ENCODE measurements at regions not wholly inside any gene's neighbourhood (a gene's known extent, or its start where the extent isn't known, plus 50 kb on each side); places are given as distances from the start of the nearest gene placed in this dataset.

DNA sequence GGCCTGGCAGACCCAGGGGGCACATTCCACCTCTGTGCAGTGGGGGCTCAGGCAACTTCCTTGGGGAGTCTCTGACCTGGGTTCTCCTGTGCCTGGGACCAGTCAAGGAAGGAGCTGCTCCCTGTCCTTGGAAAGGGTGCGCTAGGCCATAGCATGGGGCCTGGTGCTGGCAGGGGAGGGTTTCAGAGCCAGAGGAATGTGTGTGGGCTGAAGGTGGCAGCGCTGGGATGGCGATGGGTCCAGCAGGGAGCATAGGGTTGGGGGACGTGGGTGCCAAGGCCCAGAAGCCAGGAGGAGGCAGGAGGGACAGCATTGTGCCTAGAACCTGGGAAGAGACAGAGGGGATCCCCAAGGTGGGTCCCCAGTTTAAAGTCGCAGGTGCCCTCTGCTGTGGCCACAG, 66.3 kb upstream of the TUBA3E start:
- H3K27ac ChIP-seq = no peak overlapping the region
- TF ChIP-seq ZFX (IDR thresholded peaks at IDR 0.05; ENCODE audit: borderline replicate concordance) = no peak

DNA sequence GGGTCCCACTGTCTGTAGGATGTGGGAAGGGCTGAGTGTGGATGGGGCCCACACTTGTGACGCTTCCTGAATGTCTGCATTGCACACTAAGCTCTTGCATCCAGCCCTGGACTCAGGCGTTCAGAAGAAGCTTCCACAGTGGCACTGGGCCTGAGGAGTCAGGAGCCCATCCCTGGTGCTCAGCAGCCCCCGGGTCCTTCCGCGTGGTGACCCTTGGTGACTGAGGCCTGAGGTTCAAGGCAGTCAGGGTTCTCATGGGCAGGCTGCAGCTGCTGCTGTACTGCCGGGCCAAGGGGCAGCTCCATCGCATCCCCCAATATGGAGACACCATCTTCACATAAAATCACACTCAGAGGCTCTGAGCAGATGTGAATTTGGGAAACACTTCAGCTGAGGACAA, 65.8 kb upstream of the TUBA3E start:
- TF ChIP-seq, protein P1, sequence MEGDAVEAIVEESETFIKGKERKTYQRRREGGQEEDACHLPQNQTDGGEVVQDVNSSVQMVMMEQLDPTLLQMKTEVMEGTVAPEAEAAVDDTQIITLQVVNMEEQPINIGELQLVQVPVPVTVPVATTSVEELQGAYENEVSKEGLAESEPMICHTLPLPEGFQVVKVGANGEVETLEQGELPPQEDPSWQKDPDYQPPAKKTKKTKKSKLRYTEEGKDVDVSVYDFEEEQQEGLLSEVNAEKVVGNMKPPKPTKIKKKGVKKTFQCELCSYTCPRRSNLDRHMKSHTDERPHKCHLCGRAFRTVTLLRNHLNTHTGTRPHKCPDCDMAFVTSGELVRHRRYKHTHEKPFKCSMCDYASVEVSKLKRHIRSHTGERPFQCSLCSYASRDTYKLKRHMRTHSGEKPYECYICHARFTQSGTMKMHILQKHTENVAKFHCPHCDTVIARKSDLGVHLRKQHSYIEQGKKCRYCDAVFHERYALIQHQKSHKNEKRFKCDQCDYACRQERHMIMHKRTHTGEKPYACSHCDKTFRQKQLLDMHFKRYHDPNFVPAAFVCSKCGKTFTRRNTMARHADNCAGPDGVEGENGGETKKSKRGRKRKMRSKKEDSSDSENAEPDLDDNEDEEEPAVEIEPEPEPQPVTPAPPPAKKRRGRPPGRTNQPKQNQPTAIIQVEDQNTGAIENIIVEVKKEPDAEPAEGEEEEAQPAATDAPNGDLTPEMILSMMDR (IDR thresholded peaks at IDR 0.05) = no peak
- TF ChIP-seq ZFX (IDR thresholded peaks at IDR 0.05; ENCODE audit: borderline replicate concordance) = no peak
- H3K27ac ChIP-seq = no peak overlapping the region

- TF ChIP-seq, protein P1 (IDR thresholded peaks at IDR 0.05) = no peak
- TF ChIP-seq ZFX (IDR thresholded peaks at IDR 0.05; ENCODE audit: borderline replicate concordance) = no peak
- H3K27ac ChIP-seq = no peak overlapping the region
Measured at GRCh38 chr2:130263606-130264005, 65.4 kb upstream of the TUBA3E start.

DNA sequence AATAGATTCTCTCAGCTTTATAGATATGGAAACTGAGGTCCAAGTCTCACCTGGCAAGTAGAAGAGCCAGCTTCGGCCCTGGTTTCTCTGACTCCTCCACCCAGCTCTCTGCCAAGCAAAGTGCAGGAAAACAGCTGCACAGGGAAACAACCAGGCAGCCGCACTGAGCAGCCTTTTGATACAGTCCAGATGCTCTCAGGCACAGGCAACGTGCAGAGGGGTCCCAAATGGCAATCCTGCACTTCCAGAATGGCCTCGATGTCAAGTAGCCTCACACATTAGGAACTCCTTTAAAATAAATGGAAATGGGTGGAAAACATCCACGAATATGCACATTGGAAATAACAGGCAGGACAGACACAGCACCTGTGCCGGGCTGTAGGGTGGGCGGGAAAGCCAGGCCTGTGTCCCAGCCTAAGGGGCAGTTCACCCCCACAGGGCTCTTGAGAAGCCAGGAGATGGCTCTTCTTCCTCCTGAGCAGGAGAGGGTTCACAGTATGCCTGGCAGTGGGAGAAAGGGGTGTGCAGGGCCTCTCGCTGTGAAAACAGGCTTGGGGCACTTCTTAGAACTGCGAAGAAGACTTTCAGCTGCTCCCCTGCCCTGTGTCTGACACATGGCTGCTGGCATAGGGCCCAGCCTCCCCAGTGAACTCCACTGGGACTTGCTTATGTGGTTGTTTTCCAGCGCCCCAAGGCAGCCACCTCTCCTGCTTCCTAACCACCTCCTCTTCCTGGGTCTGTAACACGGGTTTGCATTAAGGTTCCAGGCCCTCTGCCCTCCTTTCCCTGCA, 63.9 kb upstream of the TUBA3E start:
- TF ChIP-seq, protein P1 (IDR thresholded peaks at IDR 0.05) = no peak
- no peak for TF ChIP-seq ZFX (IDR thresholded peaks at IDR 0.05; ENCODE audit: borderline replicate concordance)
- H3K27ac ChIP-seq = no peak overlapping the region

- TF ChIP-seq ZFX (IDR thresholded peaks at IDR 0.05; ENCODE audit: borderline replicate concordance) = no peak
Measured at GRCh38 chr2:130261099-130261498, 62.9 kb upstream of the TUBA3E start.

GRCh38 chr2:130259594-130259993, 61.4 kb upstream of the TUBA3E start:
- TF ChIP-seq, protein P1 (IDR thresholded peaks at IDR 0.05) = no peak
- no peak for TF ChIP-seq ZFX (IDR thresholded peaks at IDR 0.05; ENCODE audit: borderline replicate concordance)
- no peak overlapping the region for H3K27ac ChIP-seq

More at GRCh38 chr2:130261099-130261498, 62.9 kb upstream of the TUBA3E start:
- no peak overlapping the region for H3K27ac ChIP-seq

GRCh38 chr2:130258356-130258755, 60.1 kb upstream of the TUBA3E start:
- no peak for TF ChIP-seq ZFX (IDR thresholded peaks at IDR 0.05; ENCODE audit: borderline replicate concordance)
- TF ChIP-seq, protein P1 (IDR thresholded peaks at IDR 0.05) = no peak
- no peak overlapping the region for H3K27ac ChIP-seq

- TF ChIP-seq, protein P1 (IDR thresholded peaks at IDR 0.05) = no peak
- TF ChIP-seq ZFX (IDR thresholded peaks at IDR 0.05; ENCODE audit: borderline replicate concordance) = no peak
- peak overlapping the region; percentile 37; the same call in 1 of the 2 replicates for H3K27ac ChIP-seq
Measured at GRCh38 chr2:130252880-130253645, 54.8 kb upstream of the TUBA3E start.

Data from 22Rv1 (cell line).